B cell (primary cell): ENCODE measurements at regions not wholly inside any gene's neighbourhood (a gene's known extent, or its start where the extent isn't known, plus 50 kb on each side); places are given as distances from the start of the nearest gene placed in this dataset.

Experiments used
- EZH2 ChIP-seq: IDR thresholded peaks from 2 replicates; pipeline ENCODE4 v1.6.1; 2012; ENCODE audit warnings: borderline replicate concordance, low read depth, mild to moderate bottlenecking, moderate library complexity, low read length; ENCODE audit not compliant: insufficient read depth, poor library complexity, severe bottlenecking
- TF ChIP-seq, protein P1 (sequence below): fragments of 200-600 bp; IDR thresholded peaks from one replicate; pipeline ENCODE4 v1.8.0; 2022; ENCODE audit warnings: antibody characterized with exemption, mild to moderate bottlenecking

DNA sequence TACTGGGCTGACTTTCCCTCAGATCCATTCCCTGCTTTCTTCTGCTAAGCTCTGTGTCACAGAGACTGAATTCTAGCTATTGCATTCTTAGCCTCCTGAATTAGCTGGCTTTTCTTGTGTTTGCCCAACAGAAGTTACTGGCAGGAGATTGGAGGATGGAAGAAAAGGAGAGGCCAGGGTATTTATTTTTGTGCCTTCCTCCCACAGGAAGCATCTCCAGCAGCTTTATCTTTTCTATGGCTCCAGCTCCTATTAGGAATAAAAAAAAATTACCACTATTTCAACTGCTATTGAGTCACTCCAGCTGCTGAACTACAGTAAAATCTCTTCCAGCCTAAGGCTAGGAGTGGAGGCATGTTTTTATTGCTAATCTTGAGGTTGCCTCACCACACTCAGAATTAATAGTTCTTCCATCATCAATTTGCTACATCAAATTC, 492.4 kb downstream of the RFPL4B start:
- TF ChIP-seq, protein P1, sequence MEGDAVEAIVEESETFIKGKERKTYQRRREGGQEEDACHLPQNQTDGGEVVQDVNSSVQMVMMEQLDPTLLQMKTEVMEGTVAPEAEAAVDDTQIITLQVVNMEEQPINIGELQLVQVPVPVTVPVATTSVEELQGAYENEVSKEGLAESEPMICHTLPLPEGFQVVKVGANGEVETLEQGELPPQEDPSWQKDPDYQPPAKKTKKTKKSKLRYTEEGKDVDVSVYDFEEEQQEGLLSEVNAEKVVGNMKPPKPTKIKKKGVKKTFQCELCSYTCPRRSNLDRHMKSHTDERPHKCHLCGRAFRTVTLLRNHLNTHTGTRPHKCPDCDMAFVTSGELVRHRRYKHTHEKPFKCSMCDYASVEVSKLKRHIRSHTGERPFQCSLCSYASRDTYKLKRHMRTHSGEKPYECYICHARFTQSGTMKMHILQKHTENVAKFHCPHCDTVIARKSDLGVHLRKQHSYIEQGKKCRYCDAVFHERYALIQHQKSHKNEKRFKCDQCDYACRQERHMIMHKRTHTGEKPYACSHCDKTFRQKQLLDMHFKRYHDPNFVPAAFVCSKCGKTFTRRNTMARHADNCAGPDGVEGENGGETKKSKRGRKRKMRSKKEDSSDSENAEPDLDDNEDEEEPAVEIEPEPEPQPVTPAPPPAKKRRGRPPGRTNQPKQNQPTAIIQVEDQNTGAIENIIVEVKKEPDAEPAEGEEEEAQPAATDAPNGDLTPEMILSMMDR: no peak
- TF ChIP-seq EZH2: no peak
